IMR-90 (cell line): ENCODE measurements at regions not wholly inside any gene's neighbourhood (a gene's known extent, or its start where the extent isn't known, plus 50 kb on each side); places are given as distances from the start of the nearest gene placed in this dataset.

ENCODE experiments used
- ATAC-seq: fragments of 200-7000 bp; cut with Tn5 transposase; 2 replicates; pipeline ENCODE4 v1.9.1; 2020; ENCODE audit warnings: low read depth, mild to moderate bottlenecking, moderate library complexity
- BruUV-seq: library from RNA; stranded (reverse); fragments of 400-500 nt; replicated peaks from 2 replicates; lab custom pipeline; 2021; lab: Mats Ljungman, UMichigan
- CTCF ChIA-PET: fragments of 300-600 bp; formaldehyde crosslinking; extraction: SDS; loops from one replicate; lab custom pipeline; 2021; ENCODE audit warnings: antibody characterized with exemption; lab: Yijun Ruan, JAX
- POLR2A ChIA-PET: fragments of 300-600 bp; sonication (Branson Sonifier 250); formaldehyde crosslinking; loops from one replicate; lab custom pipeline; 2022; ENCODE audit warnings: antibody characterized with exemption; ENCODE audit not compliant: unreplicated experiment; lab: Charles Lee
- DNase-seq: peaks from one replicate; pipeline ENCODE4 v3.0.0; 2013
- H2AFZ ChIP-seq: replicated peaks from 2 replicates; pipeline ENCODE3; 2013; ENCODE audit warnings: low read length, mild to moderate bottlenecking; ENCODE audit not compliant: poor library complexity
- H2AK5ac ChIP-seq: 2 replicates; pipeline ENCODE4 v1.6.1; 2013; ENCODE audit warnings: low read depth, low read length, inconsistent platforms
- H2AK9ac ChIP-seq: replicated peaks from 2 replicates; pipeline ENCODE3; 2013; ENCODE audit warnings: mild to moderate bottlenecking, low read depth, low read length, moderate library complexity; ENCODE audit not compliant: poor library complexity
- H2BK120ac ChIP-seq: 2 replicates; pipeline ENCODE4 v1.6.1; 2013; ENCODE audit warnings: low read depth, low read length, inconsistent platforms
- H2BK15ac ChIP-seq: 3 replicates; pipeline ENCODE4 v1.6.1; 2013; ENCODE audit warnings: low read depth, low read length, inconsistent platforms
- H2BK20ac ChIP-seq: 2 replicates; pipeline ENCODE4 v1.6.1; 2013; ENCODE audit warnings: low read depth, mild to moderate bottlenecking, inconsistent platforms, low read length, moderate library complexity
- H2BK5ac ChIP-seq: 2 replicates; pipeline ENCODE4 v1.6.1; 2013; ENCODE audit warnings: mild to moderate bottlenecking, low read depth, low read length, inconsistent platforms; ENCODE audit not compliant: poor library complexity, severe bottlenecking
- H3K14ac ChIP-seq: replicated peaks from 2 replicates; pipeline ENCODE4 v1.6.1; 2013; ENCODE audit warnings: low read depth, low read length, inconsistent platforms
- H3K18ac ChIP-seq: 2 replicates; pipeline ENCODE4 v1.6.1; 2013; ENCODE audit warnings: low read depth, low read length, control low read depth
- H3K23ac ChIP-seq: 2 replicates; pipeline ENCODE4 v1.6.1; 2013; ENCODE audit warnings: low read depth, low read length, inconsistent platforms
- H3K27ac ChIP-seq: 2 replicates; pipeline ENCODE4 v1.5.1; 2013; ENCODE audit warnings: mild to moderate bottlenecking, control low read depth, low read length; ENCODE audit not compliant: insufficient read depth
- H3K27me3 ChIP-seq: 2 replicates; pipeline ENCODE4 v1.6.1; 2013; ENCODE audit warnings: low read length; ENCODE audit not compliant: control insufficient read depth, insufficient read depth
- H3K36me3 ChIP-seq: 2 replicates; pipeline ENCODE4 v1.6.1; 2013; ENCODE audit warnings: low read length, mixed read lengths; ENCODE audit not compliant: control insufficient read depth, insufficient read depth
- H3K4ac ChIP-seq: 2 replicates; pipeline ENCODE4 v1.6.1; 2013; ENCODE audit warnings: low read depth, low read length, inconsistent platforms
- H3K4me1 ChIP-seq: 2 replicates; pipeline ENCODE4 v1.6.1; 2013; ENCODE audit warnings: low read length, mixed read lengths; ENCODE audit not compliant: control insufficient read depth, insufficient read depth
- H3K4me2 ChIP-seq: 2 replicates; pipeline ENCODE4 v1.6.1; 2013; ENCODE audit warnings: low read depth, mild to moderate bottlenecking, control low read depth, low read length, moderate library complexity
- H3K4me3 ChIP-seq: 2 replicates; pipeline ENCODE4 v1.5.1; 2013; ENCODE audit warnings: low read depth, mild to moderate bottlenecking, control low read depth, low read length, moderate library complexity; ENCODE audit not compliant: insufficient read depth
- H3K56ac ChIP-seq: 2 replicates; pipeline ENCODE4 v1.6.1; 2013; ENCODE audit warnings: low read length, inconsistent platforms; ENCODE audit not compliant: insufficient read depth; ENCODE audit errors: extremely low read depth
- H3K79me1 ChIP-seq, 2 experiments: 2 replicates each; pipeline ENCODE4 v1.6.1; 2013; ENCODE audit warnings: low read length in 2 of 2, inconsistent platforms in 1 of 2, low read depth in 1 of 2
- H3K9ac ChIP-seq: 2 replicates; pipeline ENCODE4 v1.6.1; 2013; ENCODE audit warnings: low read depth, low read length, control low read depth
- H3K9me1 ChIP-seq: 2 replicates; pipeline ENCODE4 v1.6.1; 2013; ENCODE audit warnings: low read length, inconsistent platforms; ENCODE audit not compliant: insufficient read depth
- H3K9me3 ChIP-seq: 2 replicates; pipeline ENCODE4 v1.6.1; 2013; ENCODE audit warnings: low read length; ENCODE audit not compliant: control insufficient read depth, insufficient read depth
- H4K20me1 ChIP-seq: 2 replicates; pipeline ENCODE4 v1.6.1; 2013; ENCODE audit warnings: low read length, inconsistent platforms; ENCODE audit not compliant: insufficient read depth
- H4K5ac ChIP-seq: 2 replicates; pipeline ENCODE4 v1.6.1; 2013; ENCODE audit warnings: mild to moderate bottlenecking, low read depth, low read length, control low read depth
- H4K8ac ChIP-seq, 2 experiments: 2 replicates each; pipeline ENCODE4 v1.6.1; 2013; ENCODE audit warnings: low read depth in 2 of 2, low read length in 2 of 2, control low read depth in 1 of 2, inconsistent platforms in 1 of 2
- H4K91ac ChIP-seq: 2 replicates; pipeline ENCODE4 v1.6.1; 2013; ENCODE audit warnings: low read depth, low read length, inconsistent platforms; ENCODE audit not compliant: insufficient read depth
- POLR2A ChIP-seq: IDR thresholded peaks from 2 replicates; pipeline ENCODE4 v1.6.1; 2012; ENCODE audit warnings: mild to moderate bottlenecking, low read depth, low read length
- RAD21 ChIP-seq: IDR thresholded peaks from 2 replicates; pipeline ENCODE4 v1.6.1; 2012; ENCODE audit warnings: low read length, improper control_type of control experiment
- RCOR1 ChIP-seq: IDR thresholded peaks from 2 replicates; pipeline ENCODE4 v1.6.1; 2012; ENCODE audit warnings: mild to moderate bottlenecking, low read length, improper control_type of control experiment; ENCODE audit not compliant: insufficient replicate concordance
- WGBS, 2 experiments: methylation state at CpG; one replicate each; pipeline versions ENCODE4 v1.1.5 to v1.1.7; 2013; ENCODE audit warnings: missing lambda C conversion rate in 2 of 2; ENCODE audit not compliant: insufficient read length in 1 of 2; ENCODE audit errors: extremely low coverage in 2 of 2; 5-methylcytosine and 5-hydroxymethylcytosine counted together
- dilution Hi-C: fragments of 300-500 bp; cut with HindIII; formaldehyde crosslinking; loops from one replicate; pipeline ENCODE4 v1.14.3; 2018; ENCODE audit warnings: low sequenced_read_pairs; ENCODE audit not compliant: unreplicated experiment
- in situ Hi-C: fragments of 300-500 bp; cut with MboI; formaldehyde crosslinking; loops from 3 replicates; pipeline ENCODE4 v1.14.3; 2019; ENCODE audit warnings: low sequenced_read_pairs, inconsistent platforms, mixed read lengths
- intact Hi-C: fragments of 100-400 bp; cut with micrococcal nuclease; formaldehyde crosslinking; loops from 2 replicates; pipeline ENCODE4 v1.10.0; 2022
- TF ChIP-seq, protein P1 (sequence below): fragments of 150-350 bp; IDR thresholded peaks from 2 replicates; pipeline ENCODE4 v1.6.1; 2016; ENCODE audit warnings: low read depth, mild to moderate bottlenecking, low read length, moderate library complexity, borderline replicate concordance
- TF ChIP-seq, protein P2 (sequence below): fragments of 150-350 bp; IDR thresholded peaks from 2 replicates; pipeline ENCODE4 v1.6.1; 2017; ENCODE audit warnings: mild to moderate bottlenecking, antibody characterized with exemption, low read length, low read depth

DNA sequence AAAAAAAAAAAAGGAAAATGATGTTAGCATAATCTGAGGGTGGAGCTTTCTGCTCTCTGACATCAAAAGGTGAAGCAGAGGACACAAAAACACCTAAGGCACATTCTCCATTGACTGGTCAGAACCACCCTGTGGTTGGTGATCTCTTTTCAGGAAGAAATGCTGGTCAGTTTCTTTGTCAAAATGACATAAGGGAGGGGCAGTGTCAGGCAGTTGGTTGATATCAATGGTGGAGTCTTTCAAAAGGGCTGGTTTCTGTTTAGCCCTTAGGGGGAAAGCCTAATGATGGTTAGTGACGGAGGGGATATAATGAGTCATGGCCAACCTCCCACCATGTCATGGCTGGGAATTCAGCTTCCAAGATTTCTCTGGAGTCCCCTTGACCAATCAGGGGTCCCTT lies 185.9 kb upstream of the GBE1 start:
- intact Hi-C loops (no loop called here), in situ Hi-C loops (no loop called here), dilution Hi-C loops (no loop called here)
- no peak overlapping the region for H2AK9ac ChIP-seq
- no peaks in the 10 kb centered on the region for H3K27me3 ChIP-seq
- no peak overlapping the region for H3K27ac ChIP-seq
- H3K79me1 ChIP-seq = no peaks in the 10 kb centered on the region
- no peak overlapping the region for H2AFZ ChIP-seq
- H3K18ac ChIP-seq = no peak overlapping the region
- H2BK120ac ChIP-seq = no peak overlapping the region
- no peak overlapping the region for H4K91ac ChIP-seq
- H3K9me1 ChIP-seq = no peaks in the 10 kb centered on the region
- DNase-seq (no peak), ATAC-seq (no peak)
- H3K4ac ChIP-seq = no peak overlapping the region
- H2AK5ac ChIP-seq = no peak overlapping the region
- no peak overlapping the region for H3K9ac ChIP-seq
- no peak overlapping the region for H3K56ac ChIP-seq
- H2BK5ac ChIP-seq = no peak overlapping the region
- BruUV-seq = no TSS peak
- no peak overlapping the region for H3K4me3 ChIP-seq
- no peaks in the 10 kb centered on the region for H3K36me3 ChIP-seq
- H3K9me3 ChIP-seq = no peaks in the 10 kb centered on the region; the same call in 1 of the 2 replicates
- CTCF ChIA-PET = no interaction called here
- POLR2A ChIA-PET = no interaction called here
- no peaks in the 10 kb centered on the region for H4K20me1 ChIP-seq
- no peaks in the 10 kb centered on the region for H3K4me1 ChIP-seq
- no peak overlapping the region for H4K5ac ChIP-seq
- no peak overlapping the region for H3K23ac ChIP-seq
- WGBS, 2 experiments = no CpG with 5 or more reads among the region's 1 CpG
- H3K14ac ChIP-seq = no peak overlapping the region
- TF ChIP-seq POLR2A (no peak), RCOR1 (no peak), RAD21 (no peak)
- TF ChIP-seq, protein P1, sequence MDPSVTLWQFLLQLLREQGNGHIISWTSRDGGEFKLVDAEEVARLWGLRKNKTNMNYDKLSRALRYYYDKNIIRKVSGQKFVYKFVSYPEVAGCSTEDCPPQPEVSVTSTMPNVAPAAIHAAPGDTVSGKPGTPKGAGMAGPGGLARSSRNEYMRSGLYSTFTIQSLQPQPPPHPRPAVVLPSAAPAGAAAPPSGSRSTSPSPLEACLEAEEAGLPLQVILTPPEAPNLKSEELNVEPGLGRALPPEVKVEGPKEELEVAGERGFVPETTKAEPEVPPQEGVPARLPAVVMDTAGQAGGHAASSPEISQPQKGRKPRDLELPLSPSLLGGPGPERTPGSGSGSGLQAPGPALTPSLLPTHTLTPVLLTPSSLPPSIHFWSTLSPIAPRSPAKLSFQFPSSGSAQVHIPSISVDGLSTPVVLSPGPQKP = no peak
- TF ChIP-seq, protein P2, sequence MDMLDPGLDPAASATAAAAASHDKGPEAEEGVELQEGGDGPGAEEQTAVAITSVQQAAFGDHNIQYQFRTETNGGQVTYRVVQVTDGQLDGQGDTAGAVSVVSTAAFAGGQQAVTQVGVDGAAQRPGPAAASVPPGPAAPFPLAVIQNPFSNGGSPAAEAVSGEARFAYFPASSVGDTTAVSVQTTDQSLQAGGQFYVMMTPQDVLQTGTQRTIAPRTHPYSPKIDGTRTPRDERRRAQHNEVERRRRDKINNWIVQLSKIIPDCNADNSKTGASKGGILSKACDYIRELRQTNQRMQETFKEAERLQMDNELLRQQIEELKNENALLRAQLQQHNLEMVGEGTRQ = no peak
- no peak overlapping the region for H2BK20ac ChIP-seq
- no peak overlapping the region for H4K8ac ChIP-seq
- no peak overlapping the region for H2BK15ac ChIP-seq
- no peak overlapping the region for H3K4me2 ChIP-seq
